ENCODE measurements at regions not wholly inside any gene's neighbourhood (a gene's known extent, or its start where the extent isn't known, plus 50 kb on each side); places are given as distances from the start of the nearest gene placed in this dataset.

GRCh38 chr10:3895045-3895631 is 110.1 kb upstream of the KLF6 start:
- Mint-ChIP-seq H3K4me1 (ENCODE audit: low read depth) (peaks cover 27% of the 10 kb centered on the region), H3K4me3 (no peak overlapping the region), H3K9me3 (no peaks in the 10 kb centered on the region), H3K27ac (no peak overlapping the region), H3K27me3 (ENCODE audit: low read depth) (no peaks in the 10 kb centered on the region), H3K36me3 (ENCODE audit: low read depth) (no peaks in the 10 kb centered on the region)
- DNase-seq (ENCODE audit: low spot score), result no peak

GRCh38 chr10:3893901-3894563 is 109.0 kb upstream of the KLF6 start:
- no peaks in the 10 kb centered on the region for H3K27me3 Mint-ChIP-seq (ENCODE audit: low read depth)
- no peak overlapping the region for H3K27ac Mint-ChIP-seq
- H3K36me3 Mint-ChIP-seq (ENCODE audit: low read depth), result no peaks in the 10 kb centered on the region
- H3K4me1 Mint-ChIP-seq (ENCODE audit: low read depth), result peaks cover 25% of the 10 kb centered on the region
- DNase-seq (ENCODE audit: low spot score), result no peak
- H3K9me3 Mint-ChIP-seq, result no peaks in the 10 kb centered on the region
- no peak overlapping the region for H3K4me3 Mint-ChIP-seq

- peak overlapping the region; percentile 68 for H3K27ac Mint-ChIP-seq
Measured at GRCh38 chr10:3892440-3893425, 107.7 kb upstream of the KLF6 start.

GRCh38 chr10:3891396-3891795 is 106.4 kb upstream of the KLF6 start:
- H3K36me3 Mint-ChIP-seq (ENCODE audit: low read depth), result no peaks in the 10 kb centered on the region
- no peaks in the 10 kb centered on the region for H3K9me3 Mint-ChIP-seq
- H3K4me1 Mint-ChIP-seq (ENCODE audit: low read depth), result peaks cover 30% of the 10 kb centered on the region
- H3K27ac Mint-ChIP-seq, result no peak overlapping the region
- DNase-seq (ENCODE audit: low spot score), result no peak
- H3K27me3 Mint-ChIP-seq (ENCODE audit: low read depth), result no peaks in the 10 kb centered on the region
- H3K4me3 Mint-ChIP-seq, result no peak overlapping the region

More at GRCh38 chr10:3892440-3893425, 107.7 kb upstream of the KLF6 start:
- no peak for DNase-seq (ENCODE audit: low spot score)
- no peak overlapping the region for H3K4me3 Mint-ChIP-seq
- H3K27me3 Mint-ChIP-seq (ENCODE audit: low read depth), result no peaks in the 10 kb centered on the region
- no peaks in the 10 kb centered on the region for H3K36me3 Mint-ChIP-seq (ENCODE audit: low read depth)
- peaks cover 30% of the 10 kb centered on the region for H3K4me1 Mint-ChIP-seq (ENCODE audit: low read depth)
- no peaks in the 10 kb centered on the region for H3K9me3 Mint-ChIP-seq

GRCh38 chr10:3890602-3891352 is 105.8 kb upstream of the KLF6 start:
- DNase-seq (ENCODE audit: low spot score), result no peak
- Mint-ChIP-seq H3K4me1 (ENCODE audit: low read depth) (peaks cover 30% of the 10 kb centered on the region), H3K4me3 (no peak overlapping the region), H3K27me3 (ENCODE audit: low read depth) (no peaks in the 10 kb centered on the region), H3K27ac (no peak overlapping the region), H3K36me3 (ENCODE audit: low read depth) (no peaks in the 10 kb centered on the region), H3K9me3 (no peaks in the 10 kb centered on the region)

- H3K27me3 Mint-ChIP-seq (ENCODE audit: low read depth), result no peaks in the 10 kb centered on the region
- no peak overlapping the region for H3K4me3 Mint-ChIP-seq
- DNase-seq (ENCODE audit: low spot score), result no peak
- no peaks in the 10 kb centered on the region for H3K9me3 Mint-ChIP-seq
- no peak overlapping the region for H3K27ac Mint-ChIP-seq
- H3K4me1 Mint-ChIP-seq (ENCODE audit: low read depth), result peaks cover 30% of the 10 kb centered on the region
- no peaks in the 10 kb centered on the region for H3K36me3 Mint-ChIP-seq (ENCODE audit: low read depth)
Measured at GRCh38 chr10:3889961-3890522, 105.0 kb upstream of the KLF6 start.

- peak; percentile 54 for DNase-seq (ENCODE audit: low spot score)
- H3K36me3 Mint-ChIP-seq (ENCODE audit: low read depth), result no peaks in the 10 kb centered on the region
- H3K4me1 Mint-ChIP-seq (ENCODE audit: low read depth), result peaks cover 19% of the 10 kb centered on the region
- H3K27ac Mint-ChIP-seq, result peak overlapping the region; percentile 62
- peak overlapping the region; percentile 27 for H3K4me3 Mint-ChIP-seq
- no peaks in the 10 kb centered on the region for H3K27me3 Mint-ChIP-seq (ENCODE audit: low read depth)
- H3K9me3 Mint-ChIP-seq, result no peaks in the 10 kb centered on the region
Measured at GRCh38 chr10:3887885-3888476, 103.0 kb upstream of the KLF6 start.

GRCh38 chr10:3887404-3887803 is 102.4 kb upstream of the KLF6 start:
- Mint-ChIP-seq H3K27ac (no peak overlapping the region), H3K9me3 (no peaks in the 10 kb centered on the region), H3K36me3 (ENCODE audit: low read depth) (no peaks in the 10 kb centered on the region), H3K4me1 (ENCODE audit: low read depth) (peaks cover 13% of the 10 kb centered on the region), H3K4me3 (no peak overlapping the region), H3K27me3 (ENCODE audit: low read depth) (no peaks in the 10 kb centered on the region)
- no peak for DNase-seq (ENCODE audit: low spot score)

- no peaks in the 10 kb centered on the region for H3K27me3 Mint-ChIP-seq (ENCODE audit: low read depth)
- H3K4me1 Mint-ChIP-seq (ENCODE audit: low read depth), result peaks cover 7% of the 10 kb centered on the region
- H3K27ac Mint-ChIP-seq, result no peak overlapping the region
- H3K4me3 Mint-ChIP-seq, result no peak overlapping the region
- H3K36me3 Mint-ChIP-seq (ENCODE audit: low read depth), result no peaks in the 10 kb centered on the region
- peaks cover 5% of the 10 kb centered on the region for H3K9me3 Mint-ChIP-seq
- no peak for DNase-seq (ENCODE audit: low spot score)
Measured at GRCh38 chr10:3886641-3887251, 101.7 kb upstream of the KLF6 start.

GRCh38 chr10:3886191-3886590 is 101.2 kb upstream of the KLF6 start:
- H3K36me3 Mint-ChIP-seq (ENCODE audit: low read depth), result peaks cover 2% of the 10 kb centered on the region
- H3K9me3 Mint-ChIP-seq, result peaks cover 7% of the 10 kb centered on the region
- peaks cover 5% of the 10 kb centered on the region for H3K4me1 Mint-ChIP-seq (ENCODE audit: low read depth)
- H3K4me3 Mint-ChIP-seq, result no peak overlapping the region
- DNase-seq (ENCODE audit: low spot score), result no peak
- no peaks in the 10 kb centered on the region for H3K27me3 Mint-ChIP-seq (ENCODE audit: low read depth)
- H3K27ac Mint-ChIP-seq, result no peak overlapping the region

- Mint-ChIP-seq H3K36me3 (ENCODE audit: low read depth) (peaks cover 2% of the 10 kb centered on the region), H3K9me3 (peaks cover 7% of the 10 kb centered on the region), H3K27me3 (ENCODE audit: low read depth) (no peaks in the 10 kb centered on the region), H3K4me1 (ENCODE audit: low read depth) (peaks cover under 1% of the 10 kb centered on the region), H3K4me3 (no peak overlapping the region), H3K27ac (no peak overlapping the region)
- no peak for DNase-seq (ENCODE audit: low spot score)
Measured at GRCh38 chr10:3882855-3883254, 97.8 kb upstream of the KLF6 start.

GRCh38 chr10:3881622-3882021 is 96.6 kb upstream of the KLF6 start:
- no peaks in the 10 kb centered on the region for H3K27me3 Mint-ChIP-seq (ENCODE audit: low read depth)
- peaks cover 2% of the 10 kb centered on the region for H3K36me3 Mint-ChIP-seq (ENCODE audit: low read depth)
- peaks cover 6% of the 10 kb centered on the region for H3K4me1 Mint-ChIP-seq (ENCODE audit: low read depth)
- H3K27ac Mint-ChIP-seq, result no peak overlapping the region
- DNase-seq (ENCODE audit: low spot score), result no peak
- peaks cover 7% of the 10 kb centered on the region for H3K9me3 Mint-ChIP-seq
- H3K4me3 Mint-ChIP-seq, result no peak overlapping the region

- Mint-ChIP-seq H3K9me3 (peaks cover 7% of the 10 kb centered on the region), H3K27ac (no peak overlapping the region)
- no peak for DNase-seq (ENCODE audit: low spot score)
Measured at GRCh38 chr10:3879073-3879472, 94.1 kb upstream of the KLF6 start.

More at GRCh38 chr10:3879073-3879472, 94.1 kb upstream of the KLF6 start:
- peaks cover 2% of the 10 kb centered on the region for H3K36me3 Mint-ChIP-seq (ENCODE audit: low read depth)
- H3K27me3 Mint-ChIP-seq (ENCODE audit: low read depth), result no peaks in the 10 kb centered on the region
- H3K4me1 Mint-ChIP-seq (ENCODE audit: low read depth), result peaks cover 24% of the 10 kb centered on the region
- H3K4me3 Mint-ChIP-seq, result no peak overlapping the region
